Sigmoid colon (tissue), 6 donors: ENCODE measurements at regions not wholly inside any gene's neighbourhood (a gene's known extent, or its start where the extent isn't known, plus 50 kb on each side); places are given as distances from the start of the nearest gene placed in this dataset.

Source experiments
- DNase-seq: peaks from one replicate; pipeline ENCODE4 v3.0.0-alpha.2; 2019
- H3K27ac ChIP-seq, 4 donors: fragments of 200-600 bp; sonication (generic); one replicate each; pipeline ENCODE4 v1.5.1; 2016 to 2019; ENCODE audit warnings: mild to moderate bottlenecking in 1 of 4
- H3K27me3 ChIP-seq, 3 donors: fragments of 200-600 bp; sonication (generic); one replicate each; pipeline ENCODE4 v1.5.1; 2019; ENCODE audit warnings: mild to moderate bottlenecking in 1 of 3
- H3K36me3 ChIP-seq, 4 donors: fragments of 200-600 bp; sonication (generic); one replicate each; pipeline ENCODE4 v1.5.1; 2016 to 2019
- H3K4me1 ChIP-seq, 4 donors: fragments of 200-600 bp; sonication (generic); one replicate each; pipeline ENCODE4 v1.5.1; 2017 to 2019
- H3K4me3 ChIP-seq, 4 donors: fragments of 200-600 bp; sonication (generic); one replicate each; pipeline ENCODE4 v1.5.1; 2017 to 2019; ENCODE audit warnings: mild to moderate bottlenecking in 2 of 4, moderate library complexity in 1 of 4
- H3K9me3 ChIP-seq, 4 donors: fragments of 200-600 bp in 3 of 4; sonication (generic) in 3 of 4; one replicate each; pipeline versions ENCODE4 v1.5.1 to v1.6.1; 2013 to 2019
- EP300 ChIP-seq, 4 donors: sonication (generic); formaldehyde crosslinking; IDR thresholded peaks; one replicate each; pipeline ENCODE4 v1.6.1; 2017; ENCODE audit warnings: antibody characterized with exemption in 4 of 4
- POLR2A ChIP-seq, 2 donors: fragments of 450-650 bp; IDR thresholded peaks; one replicate each; pipeline ENCODE4 v1.6.1; 2016; ENCODE audit warnings: antibody characterized with exemption in 2 of 2, mild to moderate bottlenecking in 2 of 2, moderate library complexity in 2 of 2
- POLR2AphosphoS5 ChIP-seq, 4 donors: sonication (generic); formaldehyde crosslinking; IDR thresholded peaks; one replicate each; pipeline ENCODE4 v1.6.1; 2017; ENCODE audit warnings: antibody characterized with exemption in 4 of 4
- WGBS, 2 donors: extraction: QIAGEN DNeasy Blood & Tissue Kit; methylation state at CpG; one replicate each; pipeline ENCODE4 v1.1.7; 2013; 5-methylcytosine and 5-hydroxymethylcytosine counted together
- intact Hi-C: fragments of 100-400 bp; cut with DNase I; formaldehyde crosslinking; loops from one replicate; pipeline ENCODE4 v1.15.1; 2023
- TF ChIP-seq, protein P1 (sequence below), 4 experiments: fragments of 450-650 bp in 3 of 4; fragments of 200-600 bp in 1 of 4; IDR thresholded peaks; one replicate each; pipeline ENCODE4 v1.5.1; 2016 to 2019; ENCODE audit warnings: antibody characterized with exemption in 4 of 4, mild to moderate bottlenecking in 3 of 4, moderate library complexity in 2 of 4
- donor health status: healthy with polysubstance abuse.
- donor health status: healthy.

- Histone ChIP-seq H3K4me1 (no peaks in the 10 kb centered on the region), H3K4me3 (no peak overlapping the region), H3K9me3 (no peaks in the 10 kb centered on the region), H3K27ac (no peak overlapping the region), H3K36me3 (no peaks in the 10 kb centered on the region), H3K27me3 (no peaks in the 10 kb centered on the region)
- no peak for TF ChIP-seq POLR2AphosphoS5 (IDR thresholded peaks at IDR 0.05)
- TF ChIP-seq EP300 (IDR thresholded peaks at IDR 0.05): no peak
- TF ChIP-seq POLR2A (IDR thresholded peaks at IDR 0.05): no peak
- TF ChIP-seq, protein P1, sequence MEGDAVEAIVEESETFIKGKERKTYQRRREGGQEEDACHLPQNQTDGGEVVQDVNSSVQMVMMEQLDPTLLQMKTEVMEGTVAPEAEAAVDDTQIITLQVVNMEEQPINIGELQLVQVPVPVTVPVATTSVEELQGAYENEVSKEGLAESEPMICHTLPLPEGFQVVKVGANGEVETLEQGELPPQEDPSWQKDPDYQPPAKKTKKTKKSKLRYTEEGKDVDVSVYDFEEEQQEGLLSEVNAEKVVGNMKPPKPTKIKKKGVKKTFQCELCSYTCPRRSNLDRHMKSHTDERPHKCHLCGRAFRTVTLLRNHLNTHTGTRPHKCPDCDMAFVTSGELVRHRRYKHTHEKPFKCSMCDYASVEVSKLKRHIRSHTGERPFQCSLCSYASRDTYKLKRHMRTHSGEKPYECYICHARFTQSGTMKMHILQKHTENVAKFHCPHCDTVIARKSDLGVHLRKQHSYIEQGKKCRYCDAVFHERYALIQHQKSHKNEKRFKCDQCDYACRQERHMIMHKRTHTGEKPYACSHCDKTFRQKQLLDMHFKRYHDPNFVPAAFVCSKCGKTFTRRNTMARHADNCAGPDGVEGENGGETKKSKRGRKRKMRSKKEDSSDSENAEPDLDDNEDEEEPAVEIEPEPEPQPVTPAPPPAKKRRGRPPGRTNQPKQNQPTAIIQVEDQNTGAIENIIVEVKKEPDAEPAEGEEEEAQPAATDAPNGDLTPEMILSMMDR (IDR thresholded peaks at IDR 0.05): no peak
- 56 to 83% methylated on average over 3 of the region's 3 CpGs for WGBS, 2 donors
- intact Hi-C loops: no loop called here
- no peak for DNase-seq
Measured at GRCh38 chr6:121641158-121641557, 205.7 kb downstream of the GJA1 start.

DNA sequence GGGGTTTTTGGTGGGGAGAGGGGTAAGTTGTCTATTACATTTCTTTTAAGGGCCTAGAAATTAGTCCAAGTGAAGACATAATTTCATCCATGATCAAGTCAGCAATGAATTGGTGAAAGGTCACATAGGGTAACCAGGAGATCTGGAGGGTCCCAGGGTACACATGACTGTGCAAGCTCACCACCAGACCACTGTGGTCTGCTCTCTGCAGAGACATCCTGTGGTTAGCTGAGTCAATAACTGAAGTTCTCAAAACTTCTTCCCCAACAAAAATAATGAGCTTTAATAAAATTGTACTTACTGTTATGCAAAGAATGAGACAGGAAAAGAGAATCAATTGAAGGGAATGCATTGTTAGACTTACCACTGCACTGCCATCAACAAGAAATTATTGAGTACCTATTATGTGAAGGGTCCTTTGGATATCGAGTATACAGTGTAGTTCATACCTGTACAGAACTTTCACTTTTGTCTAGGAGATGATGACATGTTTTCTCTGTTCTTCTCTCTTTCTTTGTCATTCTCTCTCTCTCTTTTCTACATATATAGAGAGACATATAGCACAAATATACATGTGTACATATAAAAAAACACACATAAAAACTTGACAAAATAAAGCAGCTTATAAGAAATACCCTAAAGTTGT, 209.8 kb downstream of the GJA1 start:
- no peaks in the 10 kb centered on the region for H3K36me3 ChIP-seq
- no peaks in the 10 kb centered on the region for H3K27me3 ChIP-seq
- H3K9me3 ChIP-seq: no peaks in the 10 kb centered on the region
- no peak overlapping the region for H3K27ac ChIP-seq
- intact Hi-C loops: no loop called here
- no peaks in the 10 kb centered on the region for H3K4me1 ChIP-seq
- 73 to 79% methylated on average over 1 of the region's 1 CpG for WGBS, 2 donors
- TF ChIP-seq, protein P1 (IDR thresholded peaks at IDR 0.05): no peak
- TF ChIP-seq EP300 (IDR thresholded peaks at IDR 0.05) (no peak), POLR2AphosphoS5 (IDR thresholded peaks at IDR 0.05) (no peak), POLR2A (IDR thresholded peaks at IDR 0.05) (no peak)
- H3K4me3 ChIP-seq: no peak overlapping the region
- DNase-seq: no peak

DNA sequence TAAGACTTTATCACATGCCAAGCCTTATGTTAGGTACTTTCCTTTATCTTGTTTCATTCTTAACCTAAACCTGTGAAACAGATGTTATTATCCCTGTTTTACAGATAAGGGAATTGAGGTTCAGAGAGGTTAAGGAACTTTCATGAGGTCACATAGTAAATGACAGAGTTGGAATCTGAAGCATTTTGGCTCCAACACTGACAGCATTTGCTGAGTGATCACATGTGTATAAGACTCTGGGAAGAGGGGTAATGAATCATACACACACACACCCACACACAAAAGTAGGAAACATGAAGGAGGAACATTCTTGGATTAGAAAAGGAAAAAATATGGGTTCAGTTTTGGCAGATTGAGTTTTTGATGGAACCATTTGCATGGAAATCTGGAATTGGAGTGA, 212.5 kb downstream of the GJA1 start:
- DNase-seq: no peak
- Histone ChIP-seq H3K9me3 (no peaks in the 10 kb centered on the region), H3K4me1 (no peaks in the 10 kb centered on the region), H3K4me3 (no peak overlapping the region), H3K36me3 (no peaks in the 10 kb centered on the region), H3K27me3 (no peaks in the 10 kb centered on the region), H3K27ac (no peak overlapping the region)
- intact Hi-C loops: no loop called here
- TF ChIP-seq POLR2AphosphoS5 (IDR thresholded peaks at IDR 0.05) (no peak), EP300 (IDR thresholded peaks at IDR 0.05) (no peak), POLR2A (IDR thresholded peaks at IDR 0.05) (no peak)
- TF ChIP-seq, protein P1 (IDR thresholded peaks at IDR 0.05): no peak

DNA sequence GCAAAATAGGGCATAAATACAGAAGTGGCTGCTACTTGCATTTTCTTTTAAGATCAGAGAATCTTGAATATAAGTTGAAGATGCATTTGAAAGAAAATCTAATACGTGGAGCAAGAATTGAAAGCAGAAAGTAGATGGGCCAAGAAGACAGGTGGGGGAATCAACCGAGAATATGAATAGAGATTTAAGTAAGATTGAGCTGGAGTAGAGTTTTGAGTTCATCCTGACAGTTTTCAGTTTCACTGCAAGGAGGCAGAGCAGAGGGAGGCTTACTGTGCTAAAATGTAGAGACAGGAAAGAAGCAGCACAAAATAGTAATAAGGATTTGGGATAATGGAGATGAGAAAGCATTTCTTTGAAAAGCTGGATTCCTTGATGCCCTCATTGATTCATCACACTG, 214.5 kb downstream of the GJA1 start:
- no peaks in the 10 kb centered on the region for H3K36me3 ChIP-seq
- H3K27me3 ChIP-seq: no peaks in the 10 kb centered on the region
- H3K4me1 ChIP-seq: no peaks in the 10 kb centered on the region
- no peak overlapping the region for H3K27ac ChIP-seq
- no peak overlapping the region for H3K4me3 ChIP-seq
- DNase-seq: no peak
- intact Hi-C loops: loop anchor here (10.0 kb wide), 1 partner anchor 215 kb away; the partner anchor contains the start of gene GJA1
- TF ChIP-seq POLR2AphosphoS5 (IDR thresholded peaks at IDR 0.05) (no peak), EP300 (IDR thresholded peaks at IDR 0.05) (no peak), POLR2A (IDR thresholded peaks at IDR 0.05) (no peak)
- TF ChIP-seq, protein P1 (IDR thresholded peaks at IDR 0.05): no peak
- H3K9me3 ChIP-seq: no peaks in the 10 kb centered on the region
- 60 to 79% methylated on average over 2 of the region's 2 CpGs for WGBS, 2 donors

DNA sequence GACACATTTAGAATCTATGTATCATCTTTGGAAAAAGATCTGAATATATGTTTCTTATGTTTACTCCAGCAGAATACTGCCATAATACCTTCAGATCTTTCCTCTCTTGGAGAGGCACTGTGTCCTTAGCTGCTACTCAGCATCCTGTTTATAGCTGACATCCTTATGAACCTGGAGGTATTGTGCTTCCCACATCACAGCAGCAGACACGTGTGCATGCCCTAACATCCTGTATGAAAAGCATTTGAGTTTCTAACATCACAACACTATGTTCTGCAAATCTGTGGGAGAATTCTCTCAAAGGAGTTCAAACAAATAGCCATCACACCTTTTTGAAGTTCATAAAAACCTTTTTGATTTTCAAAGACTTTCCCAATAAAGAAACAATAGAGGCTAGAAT, 216.0 kb downstream of the GJA1 start:
- Histone ChIP-seq H3K27me3 (no peaks in the 10 kb centered on the region), H3K4me1 (no peaks in the 10 kb centered on the region), H3K4me3 (no peak overlapping the region), H3K27ac (peak overlapping the region in 1 of 4 donors; percentile 23), H3K36me3 (no peaks in the 10 kb centered on the region), H3K9me3 (no peaks in the 10 kb centered on the region)
- 12 to 19% methylated on average over 1 of the region's 1 CpG for WGBS, 2 donors
- TF ChIP-seq POLR2AphosphoS5 (IDR thresholded peaks at IDR 0.05) (no peak), POLR2A (IDR thresholded peaks at IDR 0.05) (no peak), EP300 (IDR thresholded peaks at IDR 0.05) (no peak)
- TF ChIP-seq, protein P1 (IDR thresholded peaks at IDR 0.05): no peak
- no peak for DNase-seq
- intact Hi-C loops: loop anchor here (10.0 kb wide), 1 partner anchor 217 kb away; the partner anchor contains the start of gene GJA1
